Activated naive CD4-positive, alpha-beta T cell treated with anti-CD3 and anti-CD28 coated beads, Interleukin-2, amount 50 U/mL, for 24 hours (primary cell): ENCODE measurements at regions not wholly inside any gene's neighbourhood (a gene's known extent, or its start where the extent isn't known, plus 50 kb on each side); places are given as distances from the start of the nearest gene placed in this dataset.
A peak's percentile ranks its signal among the peaks of the same experiment; 100 is the strongest.
"Not testable (repeated sequence)": the region's sequence is repeated elsewhere in the genome, so short reads cannot be mapped to it uniquely, and the experiment has no call there.

Experiments
- H3K27ac Mint-ChIP-seq: one replicate; pipeline ENCODE4 v1.8.0; 2021; ENCODE audit warnings: mild to moderate bottlenecking, mixed read lengths
- H3K27me3 Mint-ChIP-seq: one replicate; pipeline ENCODE4 v1.8.0; 2021; ENCODE audit warnings: mixed read lengths
- H3K36me3 Mint-ChIP-seq: one replicate; pipeline ENCODE4 v1.8.0; 2021; ENCODE audit warnings: mixed read lengths
- H3K4me1 Mint-ChIP-seq: one replicate; pipeline ENCODE4 v1.8.0; 2021; ENCODE audit warnings: mixed read lengths
- H3K4me3 Mint-ChIP-seq: one replicate; pipeline ENCODE4 v1.8.0; 2021; ENCODE audit warnings: mild to moderate bottlenecking, mixed read lengths
- H3K9me3 Mint-ChIP-seq: one replicate; pipeline ENCODE4 v1.8.0; 2021; ENCODE audit warnings: mixed read lengths

GRCh38 chr5:1658665-1659064 lies 134.9 kb upstream of the LPCAT1 start:
- Mint-ChIP-seq H3K9me3 (no peaks in the 10 kb centered on the region), H3K27ac (no peak overlapping the region), H3K4me1 (no peaks in the 10 kb centered on the region), H3K4me3 (no peak overlapping the region), H3K27me3 (peaks cover 24% of the 10 kb centered on the region), H3K36me3 (no peaks in the 10 kb centered on the region)

GRCh38 chr5:1657161-1657741 lies 133.5 kb upstream of the LPCAT1 start:
- H3K4me3 Mint-ChIP-seq = no peak overlapping the region
- H3K4me1 Mint-ChIP-seq = no peaks in the 10 kb centered on the region
- H3K36me3 Mint-ChIP-seq = no peaks in the 10 kb centered on the region
- no peaks in the 10 kb centered on the region for H3K9me3 Mint-ChIP-seq
- H3K27me3 Mint-ChIP-seq = peaks cover 15% of the 10 kb centered on the region
- H3K27ac Mint-ChIP-seq = no peak overlapping the region

GRCh38 chr5:1656271-1656975 lies 132.7 kb upstream of the LPCAT1 start:
- no peak overlapping the region for H3K4me3 Mint-ChIP-seq
- no peaks in the 10 kb centered on the region for H3K4me1 Mint-ChIP-seq
- H3K27me3 Mint-ChIP-seq = peaks cover 14% of the 10 kb centered on the region
- no peak overlapping the region for H3K27ac Mint-ChIP-seq
- H3K36me3 Mint-ChIP-seq = no peaks in the 10 kb centered on the region
- H3K9me3 Mint-ChIP-seq = no peaks in the 10 kb centered on the region

- H3K36me3 Mint-ChIP-seq = no peaks in the 10 kb centered on the region
- H3K4me3 Mint-ChIP-seq = no peak overlapping the region
- H3K27ac Mint-ChIP-seq = no peak overlapping the region
- no peaks in the 10 kb centered on the region for H3K9me3 Mint-ChIP-seq
- H3K4me1 Mint-ChIP-seq = no peaks in the 10 kb centered on the region
- H3K27me3 Mint-ChIP-seq = peaks cover 17% of the 10 kb centered on the region
Observed at GRCh38 chr5:1655496-1656270, 131.9 kb upstream of the LPCAT1 start.

- no peak overlapping the region for H3K4me3 Mint-ChIP-seq
- peaks cover 23% of the 10 kb centered on the region for H3K27me3 Mint-ChIP-seq
- no peaks in the 10 kb centered on the region for H3K4me1 Mint-ChIP-seq
- H3K27ac Mint-ChIP-seq = peak overlapping the region; percentile 17
- no peaks in the 10 kb centered on the region for H3K9me3 Mint-ChIP-seq
- H3K36me3 Mint-ChIP-seq = no peaks in the 10 kb centered on the region
Observed at GRCh38 chr5:1654786-1655495, 131.2 kb upstream of the LPCAT1 start.

GRCh38 chr5:1653698-1654651 lies 130.2 kb upstream of the LPCAT1 start:
- H3K27me3 Mint-ChIP-seq = peaks cover 23% of the 10 kb centered on the region
- H3K9me3 Mint-ChIP-seq, H3K27ac Mint-ChIP-seq, H3K4me1 Mint-ChIP-seq, H3K36me3 Mint-ChIP-seq: not testable (repeated sequence)
- peak overlapping the region; percentile 61 for H3K4me3 Mint-ChIP-seq

GRCh38 chr5:1652873-1653697 lies 129.3 kb upstream of the LPCAT1 start:
- Mint-ChIP-seq H3K4me3 (peak overlapping the region; percentile 61), H3K27ac (no peak overlapping the region), H3K4me1 (no peaks in the 10 kb centered on the region), H3K36me3 (no peaks in the 10 kb centered on the region), H3K9me3 (no peaks in the 10 kb centered on the region), H3K27me3 (peaks cover 21% of the 10 kb centered on the region)

- H3K36me3 Mint-ChIP-seq = no peaks in the 10 kb centered on the region
- H3K4me3 Mint-ChIP-seq = peak overlapping the region; percentile 26
- no peaks in the 10 kb centered on the region for H3K4me1 Mint-ChIP-seq
- no peaks in the 10 kb centered on the region for H3K9me3 Mint-ChIP-seq
- peaks cover 19% of the 10 kb centered on the region for H3K27me3 Mint-ChIP-seq
- H3K27ac Mint-ChIP-seq = no peak overlapping the region
Observed at GRCh38 chr5:1651971-1652872, 128.5 kb upstream of the LPCAT1 start.

- Mint-ChIP-seq H3K36me3 (no peaks in the 10 kb centered on the region), H3K4me1 (no peaks in the 10 kb centered on the region), H3K4me3 (no peak overlapping the region), H3K27ac (no peak overlapping the region), H3K9me3 (no peaks in the 10 kb centered on the region), H3K27me3 (peaks cover 15% of the 10 kb centered on the region)
Observed at GRCh38 chr5:1651250-1651649, 127.5 kb upstream of the LPCAT1 start.

- Mint-ChIP-seq H3K4me1 (no peaks in the 10 kb centered on the region), H3K4me3 (no peak overlapping the region), H3K36me3 (no peaks in the 10 kb centered on the region), H3K27ac (peak overlapping the region; percentile 33), H3K9me3 (no peaks in the 10 kb centered on the region), H3K27me3 (peaks cover 21% of the 10 kb centered on the region)
Observed at GRCh38 chr5:1649554-1649953, 125.8 kb upstream of the LPCAT1 start.

GRCh38 chr5:1648806-1649205 lies 125.0 kb upstream of the LPCAT1 start:
- H3K27ac Mint-ChIP-seq = no peak overlapping the region
- peaks cover 23% of the 10 kb centered on the region for H3K27me3 Mint-ChIP-seq
- H3K4me3 Mint-ChIP-seq = no peak overlapping the region
- H3K9me3 Mint-ChIP-seq = no peaks in the 10 kb centered on the region
- H3K4me1 Mint-ChIP-seq = peaks cover 5% of the 10 kb centered on the region
- H3K36me3 Mint-ChIP-seq = no peaks in the 10 kb centered on the region

GRCh38 chr5:1647580-1647979 lies 123.8 kb upstream of the LPCAT1 start:
- peaks cover 27% of the 10 kb centered on the region for H3K27me3 Mint-ChIP-seq
- no peak overlapping the region for H3K27ac Mint-ChIP-seq
- peaks cover 5% of the 10 kb centered on the region for H3K4me1 Mint-ChIP-seq

GRCh38 chr5:1644810-1645571 lies 121.2 kb upstream of the LPCAT1 start:
- H3K27ac Mint-ChIP-seq = no peak overlapping the region
- peak overlapping the region; percentile 26 for H3K4me3 Mint-ChIP-seq
- no peaks in the 10 kb centered on the region for H3K36me3 Mint-ChIP-seq

More at GRCh38 chr5:1647580-1647979, 123.8 kb upstream of the LPCAT1 start:
- Mint-ChIP-seq H3K4me3 (no peak overlapping the region), H3K9me3 (no peaks in the 10 kb centered on the region), H3K36me3 (no peaks in the 10 kb centered on the region)

More at GRCh38 chr5:1644810-1645571, 121.2 kb upstream of the LPCAT1 start:
- H3K4me1 Mint-ChIP-seq = peaks cover 14% of the 10 kb centered on the region
- H3K9me3 Mint-ChIP-seq = no peaks in the 10 kb centered on the region
- H3K27me3 Mint-ChIP-seq = peaks cover 20% of the 10 kb centered on the region
